DND-41 (cell line): ENCODE measurements at regions not wholly inside any gene's neighbourhood (a gene's known extent, or its start where the extent isn't known, plus 50 kb on each side); places are given as distances from the start of the nearest gene placed in this dataset.

ENCODE experiments used
- ATAC-seq: fragments of 200-7000 bp; cut with Tn5 transposase; 3 replicates; pipeline ENCODE4 v1.9.1; 2021; ENCODE audit warnings: low read depth; ENCODE audit not compliant: insufficient read depth
- DNase-seq: peaks from one replicate; pipeline ENCODE4 v3.0.0-alpha.2; 2020
- H2AFZ ChIP-seq: 2 replicates; pipeline ENCODE4 v1.6.0; 2012; ENCODE audit warnings: low read depth, low read length
- H3K27ac ChIP-seq: 2 replicates; pipeline ENCODE4 v1.5.1; 2012; ENCODE audit warnings: low read length, inconsistent platforms
- H3K27me3 ChIP-seq: fragments of 200-600 bp; sonication (generic); 2 replicates; pipeline ENCODE4 v1.6.0; 2012; ENCODE audit warnings: low read length, mild to moderate bottlenecking, inconsistent platforms; ENCODE audit not compliant: insufficient read depth, poor library complexity
- H3K36me3 ChIP-seq: 2 replicates; pipeline ENCODE4 v1.5.1; 2012; ENCODE audit warnings: low read length, inconsistent platforms; ENCODE audit not compliant: insufficient read depth
- H3K4me1 ChIP-seq: 2 replicates; pipeline ENCODE4 v1.5.1; 2012; ENCODE audit warnings: mild to moderate bottlenecking, low read length; ENCODE audit not compliant: insufficient read depth
- H3K4me2 ChIP-seq: 2 replicates; pipeline ENCODE4 v1.6.0; 2012; ENCODE audit warnings: mild to moderate bottlenecking, moderate library complexity, low read length, inconsistent platforms; ENCODE audit not compliant: insufficient read depth
- H3K4me3 ChIP-seq, 2 experiments: fragments of 200-600 bp in 1 of 2; shearing (Covaris generic) in 1 of 2; 2 replicates each; pipeline ENCODE4 v1.5.1; 2012 to 2016; ENCODE audit warnings: inconsistent platforms in 2 of 2, low read length in 2 of 2, mild to moderate bottlenecking in 2 of 2, low read depth in 1 of 2, moderate library complexity in 1 of 2
- H3K79me2 ChIP-seq: 2 replicates; pipeline ENCODE4 v1.6.0; 2012; ENCODE audit warnings: low read length, inconsistent platforms; ENCODE audit not compliant: insufficient read depth
- H3K9ac ChIP-seq: 2 replicates; pipeline ENCODE4 v1.6.0; 2012; ENCODE audit warnings: low read depth, mild to moderate bottlenecking, inconsistent platforms, low read length, moderate library complexity
- H3K9me3 ChIP-seq: 2 replicates; pipeline ENCODE4 v1.5.1; 2012; ENCODE audit warnings: low read length, moderate library complexity, mild to moderate bottlenecking, inconsistent platforms; ENCODE audit not compliant: insufficient read depth, severe bottlenecking
- H4K20me1 ChIP-seq: 2 replicates; pipeline ENCODE4 v1.6.0; 2012; ENCODE audit warnings: low read length; ENCODE audit not compliant: insufficient read depth
- CTCF ChIP-seq: IDR thresholded peaks from 2 replicates; pipeline ENCODE4 v1.5.1; 2012; ENCODE audit warnings: borderline replicate concordance, low read length, moderate library complexity, mild to moderate bottlenecking; ENCODE audit not compliant: poor library complexity, severe bottlenecking; ENCODE audit errors: extremely low read depth
- EZH2 ChIP-seq: IDR thresholded peaks from 3 replicates; pipeline ENCODE4 v1.6.1; 2012; ENCODE audit warnings: borderline replicate concordance, low read depth, mild to moderate bottlenecking, moderate library complexity, low read length, inconsistent platforms; ENCODE audit not compliant: severe bottlenecking

DNA sequence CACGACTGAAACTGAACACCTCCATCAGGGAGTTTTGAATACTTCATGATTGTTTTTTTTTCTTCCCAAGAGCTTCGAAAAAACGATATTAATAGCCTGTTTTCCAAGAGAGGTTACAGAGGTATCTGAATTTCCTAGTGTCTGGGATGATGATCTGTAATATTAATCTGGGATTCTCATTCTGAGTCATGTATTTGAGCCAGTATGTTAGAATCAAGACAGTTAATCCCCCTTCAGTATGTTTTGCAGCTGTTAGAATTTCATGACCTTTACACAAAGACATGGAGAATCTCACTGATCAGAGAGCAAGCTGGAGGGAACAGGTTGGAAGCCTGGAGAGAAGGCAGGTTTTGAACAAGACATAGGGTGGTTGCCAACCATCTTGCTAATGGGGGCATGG is 234.5 kb upstream of the GAP43 start:
- TF ChIP-seq CTCF (no peak), EZH2 (no peak)

DNA sequence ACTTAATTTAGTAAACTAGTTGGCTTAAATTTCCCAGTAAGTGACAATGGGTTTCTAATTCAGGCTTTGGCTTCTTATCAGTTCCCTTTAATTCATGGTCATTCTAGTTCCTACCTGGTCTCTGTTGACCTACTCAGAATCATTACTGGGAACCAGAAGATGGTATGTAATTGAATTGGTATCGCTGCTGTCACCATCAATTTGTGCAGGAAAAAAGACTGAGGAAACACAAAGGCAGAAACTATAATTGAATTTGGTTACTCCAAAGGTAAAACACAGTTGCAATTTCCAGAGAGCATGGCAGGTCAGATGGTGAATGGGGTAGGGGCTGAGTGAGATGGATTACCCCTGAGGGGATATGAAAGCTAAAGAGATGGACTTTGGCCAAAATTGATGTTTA is 226.5 kb upstream of the GAP43 start:
- no peak for ATAC-seq
- Histone ChIP-seq H3K4me2 (no peak overlapping the region), H3K9ac (no peak overlapping the region), H3K27me3 (no peaks in the 10 kb centered on the region), H4K20me1 (no peaks in the 10 kb centered on the region), H3K4me1 (no peaks in the 10 kb centered on the region), H3K27ac (no peak overlapping the region), H3K9me3 (no peaks in the 10 kb centered on the region), H3K4me3 (no peak overlapping the region), H3K79me2 (no peaks in the 10 kb centered on the region), H3K36me3 (no peaks in the 10 kb centered on the region), H2AFZ (no peak overlapping the region)
- no peak for TF ChIP-seq CTCF
- no peak for TF ChIP-seq EZH2
- DNase-seq = no peak

More for the DNA sequence above, 234.5 kb upstream of the GAP43 start:
- H3K9ac ChIP-seq = no peak overlapping the region
- H4K20me1 ChIP-seq = no peaks in the 10 kb centered on the region
- peaks cover 4% of the 10 kb centered on the region for H3K27me3 ChIP-seq
- no peaks in the 10 kb centered on the region for H3K4me1 ChIP-seq
- H3K4me3 ChIP-seq = no peak overlapping the region
- H3K4me2 ChIP-seq = no peak overlapping the region
- H3K79me2 ChIP-seq = no peaks in the 10 kb centered on the region
- no peak overlapping the region for H2AFZ ChIP-seq
- no peaks in the 10 kb centered on the region for H3K36me3 ChIP-seq
- ATAC-seq = no peak
- no peak overlapping the region for H3K27ac ChIP-seq
- DNase-seq = no peak
- H3K9me3 ChIP-seq = no peaks in the 10 kb centered on the region

DNA sequence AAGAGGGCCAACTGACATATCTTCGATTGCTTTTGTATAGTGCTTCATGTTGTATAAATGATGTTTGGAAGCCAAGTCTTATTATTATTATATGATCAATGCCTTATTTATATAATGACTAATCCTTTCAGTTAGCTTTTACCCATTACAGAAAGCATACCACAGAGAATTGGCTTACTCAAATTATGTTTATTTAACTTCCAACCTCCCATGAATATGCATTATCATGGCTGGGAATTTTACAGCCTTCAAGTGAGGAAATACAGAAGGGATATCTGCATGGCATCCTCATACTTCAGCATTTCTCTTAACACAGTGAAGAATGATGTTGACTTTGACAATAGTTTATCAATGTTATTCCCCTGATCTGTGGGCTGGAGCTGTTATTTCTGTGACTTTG is 225.9 kb upstream of the GAP43 start:
- H3K9me3 ChIP-seq = no peaks in the 10 kb centered on the region
- no peak for DNase-seq
- no peaks in the 10 kb centered on the region for H4K20me1 ChIP-seq
- H3K27me3 ChIP-seq = no peaks in the 10 kb centered on the region
- H3K36me3 ChIP-seq = no peaks in the 10 kb centered on the region
- H3K4me1 ChIP-seq = no peaks in the 10 kb centered on the region
- no peak overlapping the region for H3K4me2 ChIP-seq
- no peak overlapping the region for H3K27ac ChIP-seq
- TF ChIP-seq CTCF = no peak
- no peak for TF ChIP-seq EZH2
- ATAC-seq = no peak
- H3K79me2 ChIP-seq = no peaks in the 10 kb centered on the region
- no peak overlapping the region for H2AFZ ChIP-seq
- H3K9ac ChIP-seq = no peak overlapping the region
- no peak overlapping the region for H3K4me3 ChIP-seq

- TF ChIP-seq CTCF = no peak
- TF ChIP-seq EZH2 = no peak
- Histone ChIP-seq H3K4me2 (no peak overlapping the region), H3K9me3 (no peaks in the 10 kb centered on the region), H2AFZ (no peak overlapping the region), H3K27me3 (no peaks in the 10 kb centered on the region), H3K4me1 (no peaks in the 10 kb centered on the region), H3K36me3 (no peaks in the 10 kb centered on the region), H3K79me2 (no peaks in the 10 kb centered on the region), H3K4me3 (no peak overlapping the region), H4K20me1 (no peaks in the 10 kb centered on the region), H3K9ac (no peak overlapping the region), H3K27ac (no peak overlapping the region)
- ATAC-seq = no peak
- DNase-seq = no peak
Measured at GRCh38 chr3:115398506-115398905, 224.8 kb upstream of the GAP43 start.
